CD4-positive, alpha-beta T cell treated with Interleukin-4 for 1 hour (primary cell): ENCODE measurements at regions not wholly inside any gene's neighbourhood (a gene's known extent, or its start where the extent isn't known, plus 50 kb on each side); places are given as distances from the start of the nearest gene placed in this dataset.

ENCODE experiments used
- DNase-seq, 2 donors: peaks; one replicate each; pipeline ENCODE4 v3.0.0-alpha.2; 2020 to 2022

GRCh38 chr13:97562962-97563361 is 129.0 kb downstream of the RAP2A start:
- no peak for DNase-seq

GRCh38 chr13:97564956-97565355 is 131.0 kb downstream of the RAP2A start:
- no peak for DNase-seq

GRCh38 chr13:97565906-97566305 is 131.9 kb downstream of the RAP2A start:
- no peak for DNase-seq

GRCh38 chr13:97566907-97567306 is 132.9 kb downstream of the RAP2A start:
- DNase-seq, result no peak

- no peak for DNase-seq
Measured at GRCh38 chr13:97567510-97568243, 133.7 kb downstream of the RAP2A start.

- DNase-seq, result no peak
Measured at GRCh38 chr13:97568850-97569249, 134.9 kb downstream of the RAP2A start.

GRCh38 chr13:97569841-97570240 is 135.9 kb downstream of the RAP2A start:
- DNase-seq, result no peak

- no peak for DNase-seq
Measured at GRCh38 chr13:97570442-97570841, 136.5 kb downstream of the RAP2A start.

- DNase-seq, result no peak
Measured at GRCh38 chr13:97573011-97573410, 139.0 kb downstream of the RAP2A start.

- DNase-seq, result no peak
Measured at GRCh38 chr13:97574926-97575325, 141.0 kb downstream of the RAP2A start.

GRCh38 chr13:97577026-97577425 is 143.1 kb downstream of the RAP2A start:
- no peak for DNase-seq

GRCh38 chr13:97582170-97582569 is 148.2 kb downstream of the RAP2A start:
- DNase-seq, result no peak

- DNase-seq, result no peak
Measured at GRCh38 chr13:97583907-97584497, 150.0 kb downstream of the RAP2A start.

GRCh38 chr13:97586941-97587340 is 153.0 kb downstream of the RAP2A start:
- DNase-seq, result no peak

GRCh38 chr13:97588993-97589392 is 155.0 kb downstream of the RAP2A start:
- DNase-seq, result no peak

GRCh38 chr13:97600458-97601075 is 166.6 kb downstream of the RAP2A start:
- no peak for DNase-seq

- DNase-seq, result no peak
Measured at GRCh38 chr13:97615266-97615665, 181.3 kb downstream of the RAP2A start.

- no peak for DNase-seq
Measured at GRCh38 chr13:97616385-97616784, 182.4 kb downstream of the RAP2A start.

GRCh38 chr13:97621025-97621424 is 187.1 kb downstream of the RAP2A start:
- DNase-seq, result no peak

GRCh38 chr13:97621631-97622030 is 187.7 kb downstream of the RAP2A start:
- DNase-seq, result no peak

GRCh38 chr13:97627566-97627965 is 193.6 kb downstream of the RAP2A start:
- no peak for DNase-seq

- no peak for DNase-seq
Measured at GRCh38 chr13:97629601-97630272, 195.8 kb downstream of the RAP2A start.

- DNase-seq, result no peak
Measured at GRCh38 chr13:97630725-97631124, 196.8 kb downstream of the RAP2A start.

GRCh38 chr13:97631158-97631557 is 197.2 kb downstream of the RAP2A start:
- DNase-seq, result no peak
